ENCODE measurements at regions not wholly inside any gene's neighbourhood (a gene's known extent, or its start where the extent isn't known, plus 50 kb on each side); places are given as distances from the start of the nearest gene placed in this dataset.

DNA sequence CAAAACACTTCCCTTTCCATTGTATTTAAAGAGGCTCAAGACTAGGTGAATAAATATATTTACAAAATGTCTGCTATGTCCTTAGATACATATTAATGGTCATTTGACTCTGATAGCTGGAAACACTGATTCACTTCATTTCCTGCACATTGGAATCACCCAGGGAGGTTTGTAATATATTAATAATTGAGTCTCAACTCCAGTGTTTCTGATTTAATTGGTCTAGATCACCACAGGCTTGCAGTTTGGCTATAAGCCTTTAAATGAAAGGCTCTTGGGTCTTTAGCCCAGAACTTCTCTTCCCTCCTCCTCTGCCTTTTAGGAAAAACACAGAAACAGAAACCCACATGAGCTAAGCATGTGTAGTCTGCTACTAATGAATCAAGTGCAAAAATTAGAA, 378.0 kb downstream of the TBC1D4 start:
- TF ChIP-seq POLR2A (IDR thresholded peaks at IDR 0.05; ENCODE audit: control extremely low read depth in 1 of 2, low read depth in 2 of 2, low read length in 2 of 2) = no peak
- no peak for TF ChIP-seq EP300 (IDR thresholded peaks at IDR 0.05; ENCODE audit: borderline replicate concordance in 1 of 2, low read depth in 2 of 2, low read length in 2 of 2)
- TF ChIP-seq, protein P1, sequence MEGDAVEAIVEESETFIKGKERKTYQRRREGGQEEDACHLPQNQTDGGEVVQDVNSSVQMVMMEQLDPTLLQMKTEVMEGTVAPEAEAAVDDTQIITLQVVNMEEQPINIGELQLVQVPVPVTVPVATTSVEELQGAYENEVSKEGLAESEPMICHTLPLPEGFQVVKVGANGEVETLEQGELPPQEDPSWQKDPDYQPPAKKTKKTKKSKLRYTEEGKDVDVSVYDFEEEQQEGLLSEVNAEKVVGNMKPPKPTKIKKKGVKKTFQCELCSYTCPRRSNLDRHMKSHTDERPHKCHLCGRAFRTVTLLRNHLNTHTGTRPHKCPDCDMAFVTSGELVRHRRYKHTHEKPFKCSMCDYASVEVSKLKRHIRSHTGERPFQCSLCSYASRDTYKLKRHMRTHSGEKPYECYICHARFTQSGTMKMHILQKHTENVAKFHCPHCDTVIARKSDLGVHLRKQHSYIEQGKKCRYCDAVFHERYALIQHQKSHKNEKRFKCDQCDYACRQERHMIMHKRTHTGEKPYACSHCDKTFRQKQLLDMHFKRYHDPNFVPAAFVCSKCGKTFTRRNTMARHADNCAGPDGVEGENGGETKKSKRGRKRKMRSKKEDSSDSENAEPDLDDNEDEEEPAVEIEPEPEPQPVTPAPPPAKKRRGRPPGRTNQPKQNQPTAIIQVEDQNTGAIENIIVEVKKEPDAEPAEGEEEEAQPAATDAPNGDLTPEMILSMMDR (IDR thresholded peaks at IDR 0.05; ENCODE audit: control extremely low read depth in 1 of 3, insufficient read depth in 1 of 3, low read depth in 1 of 3, low read length in 3 of 3) = no peak
- TF ChIP-seq, protein P2, sequence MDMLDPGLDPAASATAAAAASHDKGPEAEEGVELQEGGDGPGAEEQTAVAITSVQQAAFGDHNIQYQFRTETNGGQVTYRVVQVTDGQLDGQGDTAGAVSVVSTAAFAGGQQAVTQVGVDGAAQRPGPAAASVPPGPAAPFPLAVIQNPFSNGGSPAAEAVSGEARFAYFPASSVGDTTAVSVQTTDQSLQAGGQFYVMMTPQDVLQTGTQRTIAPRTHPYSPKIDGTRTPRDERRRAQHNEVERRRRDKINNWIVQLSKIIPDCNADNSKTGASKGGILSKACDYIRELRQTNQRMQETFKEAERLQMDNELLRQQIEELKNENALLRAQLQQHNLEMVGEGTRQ (IDR thresholded peaks at IDR 0.05; ENCODE audit: low read length) = no peak
- TF ChIP-seq RAD21 (IDR thresholded peaks at IDR 0.05 in 1 of 2, conservative IDR thresholded peaks at IDR 0.05 in 1 of 2; ENCODE audit: low read depth in 2 of 2, low read length in 2 of 2) = no peak
- TF ChIP-seq NRF1 (IDR thresholded peaks at IDR 0.05; ENCODE audit: low read depth, low read length) = no peak
- TF ChIP-seq SRF (IDR thresholded peaks at IDR 0.05; ENCODE audit: low read depth, low read length) = no peak
